Inflammatory macrophage treated with lipopolysaccharide for 4 hours (primary cell): ENCODE measurements at regions not wholly inside any gene's neighbourhood (a gene's known extent, or its start where the extent isn't known, plus 50 kb on each side); places are given as distances from the start of the nearest gene placed in this dataset.
"Not testable (repeated sequence)": the region's sequence is repeated elsewhere in the genome, so short reads cannot be mapped to it uniquely, and the experiment has no call there.

Experiments used
- DNase-seq: peaks from one replicate; pipeline ENCODE4 v3.0.0-alpha.2; 2020

DNA sequence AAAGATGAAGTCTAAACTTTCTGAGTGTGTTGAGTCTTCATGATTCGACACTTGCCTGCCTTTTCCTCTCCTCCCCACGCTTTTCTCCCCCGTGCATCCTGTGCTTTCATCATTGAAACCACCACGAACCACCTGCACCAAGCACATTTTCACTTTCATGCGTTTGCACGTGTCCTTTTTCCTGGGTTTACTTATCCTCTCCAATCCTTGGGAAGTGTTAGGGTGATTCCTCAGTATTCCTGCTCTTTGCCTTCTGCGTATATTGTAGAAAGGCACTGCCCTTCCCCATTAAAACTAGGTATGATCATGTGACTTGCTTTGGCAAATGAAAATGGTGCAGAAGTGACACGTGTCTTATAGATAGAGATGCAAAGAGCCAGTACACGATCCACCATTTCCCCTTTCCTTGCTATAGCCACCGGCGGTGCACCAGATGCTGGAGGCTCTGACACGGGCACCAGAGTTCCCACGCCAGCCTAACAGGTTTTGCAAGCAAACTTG lies 106.6 kb downstream of the BRMS1L start:
- DNase-seq, result no peak

DNA sequence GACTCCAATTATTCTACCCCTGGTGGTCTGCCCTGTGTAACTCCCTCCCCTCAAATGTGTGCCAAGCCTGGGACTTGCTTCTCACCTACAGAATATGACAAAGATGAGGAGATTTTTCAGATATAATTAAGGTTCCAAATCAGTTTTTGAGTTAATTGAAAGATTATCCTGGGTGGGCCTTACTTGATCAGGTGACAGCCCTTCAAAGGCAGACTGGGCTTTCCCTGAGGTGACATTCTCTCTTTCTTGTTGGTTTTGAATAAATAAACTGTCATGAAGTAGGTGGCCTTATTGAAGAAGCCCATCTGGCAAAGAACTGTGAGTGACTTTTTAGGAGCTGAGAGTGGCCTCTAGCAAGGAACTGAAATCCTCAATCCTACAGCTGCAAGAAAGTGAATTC lies 106.0 kb downstream of the BRMS1L start:
- no peak for DNase-seq

- no peak for DNase-seq
Observed at GRCh38 chr14:35931346-35931745, 105.2 kb downstream of the BRMS1L start.

GRCh38 chr14:35929186-35929585 lies 103.0 kb downstream of the BRMS1L start:
- DNase-seq, result no peak

DNA sequence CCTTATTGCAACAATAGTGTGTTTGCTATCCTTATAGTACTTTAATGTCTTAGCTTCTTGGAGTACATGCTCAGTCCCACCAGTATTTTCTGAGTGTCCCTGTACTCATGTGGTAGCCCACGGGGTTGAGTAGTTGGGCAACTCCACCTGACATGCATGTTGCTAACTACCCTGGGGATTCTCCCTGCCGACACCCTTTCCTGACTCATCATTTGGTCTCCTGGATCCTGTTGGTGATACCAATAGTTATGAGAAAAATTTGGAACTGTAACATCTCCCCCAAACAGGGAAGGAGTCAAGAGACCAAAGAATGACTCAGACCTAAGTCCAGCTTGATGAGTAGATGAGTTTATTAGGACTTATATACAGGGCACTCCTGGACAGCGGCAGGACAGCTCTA lies 101.6 kb downstream of the BRMS1L start:
- DNase-seq, result no peak

DNA sequence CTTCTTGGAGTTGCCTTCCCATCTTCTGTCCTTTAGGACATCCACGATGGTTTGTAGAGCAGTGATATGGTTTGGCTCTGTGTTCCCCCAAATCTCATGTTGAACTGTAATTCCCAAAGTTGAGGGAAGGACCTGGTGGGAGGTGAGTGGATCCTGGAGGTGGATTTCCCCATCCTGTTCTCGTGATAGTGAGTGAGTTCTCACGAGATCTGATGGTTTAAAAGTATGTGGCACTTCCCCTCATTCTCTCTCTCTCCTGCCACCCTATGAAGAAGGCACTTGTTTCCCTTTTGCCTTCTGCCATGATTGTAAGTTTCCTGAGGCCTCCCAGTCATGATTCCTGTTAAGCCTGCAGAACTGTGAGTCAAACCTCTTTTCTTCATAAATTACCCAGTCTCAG lies 99.2 kb downstream of the BRMS1L start:
- DNase-seq, result no peak

DNA sequence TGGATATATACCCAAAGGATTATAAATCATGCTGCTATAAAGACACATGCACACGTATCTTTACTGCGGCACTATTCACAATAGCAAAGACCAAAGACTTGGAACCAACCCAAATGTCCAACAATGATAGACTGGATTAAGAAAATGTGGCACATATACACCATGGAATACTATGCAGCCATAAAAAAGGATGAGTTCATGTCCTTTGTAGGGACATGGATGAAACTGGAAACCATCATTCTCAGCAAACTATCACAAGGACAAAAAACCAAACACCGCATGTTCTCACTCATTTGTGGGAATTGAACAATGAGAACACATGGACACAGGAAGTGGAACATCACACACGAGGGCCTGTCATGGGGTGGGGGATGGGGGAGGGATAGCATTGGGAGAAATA lies 96.5 kb downstream of the BRMS1L start:
- DNase-seq, result not testable (repeated sequence)

DNA sequence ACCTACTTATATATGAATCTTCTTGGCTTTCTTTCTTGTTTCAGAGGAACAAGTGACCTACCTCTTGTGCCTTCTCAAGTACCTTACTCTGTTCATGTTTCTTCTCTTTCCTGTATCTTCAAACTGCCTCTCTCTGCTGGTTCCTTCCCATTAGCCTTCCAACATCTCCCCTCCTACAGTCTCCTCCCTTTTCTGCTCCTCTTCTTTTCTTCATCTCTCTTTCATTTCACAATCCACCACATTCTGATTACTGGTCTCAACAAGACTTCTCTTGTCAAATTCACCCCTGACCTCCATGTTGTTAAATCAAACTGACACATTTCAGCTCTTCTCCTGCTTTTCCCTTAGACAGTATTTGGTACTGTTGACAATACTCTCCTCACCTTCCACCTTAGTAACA lies 95.6 kb downstream of the BRMS1L start:
- DNase-seq, result no peak
